HG03432 (cell line): ENCODE measurements at regions not wholly inside any gene's neighbourhood (a gene's known extent, or its start where the extent isn't known, plus 50 kb on each side); places are given as distances from the start of the nearest gene placed in this dataset.

Experiments
- ATAC-seq: cut with Tn5 transposase; IDR thresholded peaks from one replicate; pipeline ENCODE4 v1.9.1; 2021; ENCODE audit warnings: mild to moderate bottlenecking, moderate library complexity; ENCODE audit not compliant: unreplicated experiment

DNA sequence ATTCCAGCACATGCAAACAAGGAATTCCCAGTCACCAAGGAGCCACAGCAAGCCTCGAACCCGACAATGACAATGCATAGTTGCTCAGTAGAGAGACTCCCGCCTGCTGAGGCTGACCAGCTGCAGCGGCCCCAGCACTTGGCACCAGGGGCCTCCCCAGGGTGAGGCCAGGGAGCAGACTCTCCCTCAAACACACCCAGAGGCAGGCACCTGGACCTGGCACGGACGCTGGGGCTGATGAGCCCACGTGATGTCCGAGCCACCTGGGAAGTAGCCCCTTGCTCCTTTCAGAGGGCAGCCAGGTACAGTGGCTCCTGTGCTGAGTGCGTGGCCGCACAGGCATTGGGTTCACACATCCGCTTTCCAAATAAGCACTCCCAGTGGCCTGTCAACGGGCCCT, 315.9 kb upstream of the TGFBR2 start:
- ATAC-seq: no peak

DNA sequence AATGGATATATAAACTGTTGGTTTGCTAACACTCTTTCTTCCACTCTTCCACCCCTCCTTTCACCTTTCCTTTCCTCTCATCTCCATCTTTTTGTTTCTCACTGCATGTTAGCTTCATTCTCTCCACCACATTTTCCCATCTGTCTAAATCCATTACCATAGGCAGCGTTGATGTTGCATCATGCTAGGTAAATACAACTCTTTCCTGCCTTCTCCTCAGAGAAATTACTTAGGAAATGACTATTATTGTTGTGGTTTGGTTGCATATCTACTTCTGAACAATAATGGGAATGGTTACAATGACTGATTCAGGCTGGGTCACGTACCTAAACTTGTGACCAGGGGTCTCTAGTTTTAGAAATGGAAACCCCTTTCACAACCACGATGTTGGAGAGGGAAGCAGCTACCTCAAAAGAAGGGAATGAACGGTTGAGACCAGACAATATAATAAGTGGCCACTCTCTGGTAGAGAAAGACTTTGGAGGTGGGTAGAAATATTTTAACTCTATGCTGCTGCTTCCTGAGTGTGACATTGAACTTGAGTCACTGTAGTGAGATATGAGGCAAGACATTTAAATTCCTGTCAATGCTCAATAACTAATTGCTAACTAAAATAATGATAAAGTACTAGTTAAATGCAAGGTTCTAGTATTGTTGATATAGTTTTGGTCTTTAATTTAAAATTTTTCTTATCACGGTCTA, 314.1 kb upstream of the TGFBR2 start:
- no peak for ATAC-seq

DNA sequence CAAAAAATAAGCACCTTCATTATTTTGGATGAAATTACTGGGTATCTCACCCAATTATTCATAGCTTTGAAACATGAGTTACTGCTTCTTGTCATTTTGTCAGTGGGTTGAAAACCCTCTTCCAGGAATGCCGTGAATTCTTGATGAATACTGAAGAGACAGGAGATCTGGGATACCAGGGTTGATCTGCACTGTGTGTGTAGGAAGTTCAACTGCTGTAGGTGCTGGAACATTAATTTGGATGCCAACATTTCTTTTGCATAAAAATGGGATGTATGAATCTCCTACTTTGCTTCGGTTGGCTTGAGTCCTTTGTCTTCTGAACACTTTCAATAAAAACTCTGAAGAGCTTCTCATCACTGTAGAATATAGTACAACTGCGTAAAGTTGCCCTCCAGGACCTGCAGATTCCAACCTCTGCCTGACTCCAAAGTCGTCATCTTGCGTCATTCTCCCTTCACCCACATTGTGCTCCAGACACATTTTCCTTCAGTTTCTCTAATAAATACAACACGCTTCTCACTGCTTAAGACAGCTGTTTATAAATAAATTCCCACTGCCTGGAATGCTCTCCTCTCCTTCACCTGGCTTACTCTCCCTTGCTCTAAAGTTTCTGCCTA, 312.7 kb upstream of the TGFBR2 start:
- no peak for ATAC-seq

DNA sequence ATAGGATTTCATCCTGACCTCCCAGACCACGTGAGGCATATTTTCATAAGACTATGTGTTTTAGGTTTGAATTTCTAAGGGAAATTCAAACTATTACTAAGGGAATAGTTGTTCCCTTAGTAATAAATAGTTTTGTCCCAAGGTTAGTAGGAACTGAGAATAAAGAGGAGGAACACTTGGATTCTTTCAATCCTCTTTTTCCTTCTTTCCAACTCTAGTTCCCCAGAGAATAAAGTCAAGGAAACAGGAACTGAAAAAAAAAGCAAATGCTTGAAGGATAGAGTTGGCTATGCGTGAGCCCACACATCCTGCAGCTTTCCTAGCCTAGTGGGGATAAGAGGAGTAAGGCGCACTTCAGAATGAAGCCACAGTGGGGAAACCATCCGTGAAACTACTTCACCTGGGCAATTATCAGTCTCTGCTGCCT, 312.1 kb upstream of the TGFBR2 start:
- no peak for ATAC-seq

DNA sequence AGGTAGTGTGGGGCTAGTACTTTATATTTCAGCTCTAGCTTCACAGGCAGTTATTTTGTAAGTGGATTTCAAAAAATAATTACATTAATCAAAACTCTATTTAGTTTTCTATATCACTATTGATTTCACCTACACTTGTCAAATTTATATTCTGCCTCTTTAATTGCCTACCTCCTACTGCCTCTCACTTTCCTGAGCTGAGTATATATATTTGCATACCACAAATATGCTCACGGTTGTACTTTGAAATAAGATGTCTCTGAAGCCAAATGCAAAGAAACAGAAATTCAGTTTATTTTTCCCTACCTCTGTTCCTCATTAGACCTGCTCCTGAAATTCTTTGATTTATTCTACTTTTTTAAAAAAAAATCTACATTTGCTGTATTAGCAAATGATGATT, 309.3 kb upstream of the TGFBR2 start:
- no peak for ATAC-seq

DNA sequence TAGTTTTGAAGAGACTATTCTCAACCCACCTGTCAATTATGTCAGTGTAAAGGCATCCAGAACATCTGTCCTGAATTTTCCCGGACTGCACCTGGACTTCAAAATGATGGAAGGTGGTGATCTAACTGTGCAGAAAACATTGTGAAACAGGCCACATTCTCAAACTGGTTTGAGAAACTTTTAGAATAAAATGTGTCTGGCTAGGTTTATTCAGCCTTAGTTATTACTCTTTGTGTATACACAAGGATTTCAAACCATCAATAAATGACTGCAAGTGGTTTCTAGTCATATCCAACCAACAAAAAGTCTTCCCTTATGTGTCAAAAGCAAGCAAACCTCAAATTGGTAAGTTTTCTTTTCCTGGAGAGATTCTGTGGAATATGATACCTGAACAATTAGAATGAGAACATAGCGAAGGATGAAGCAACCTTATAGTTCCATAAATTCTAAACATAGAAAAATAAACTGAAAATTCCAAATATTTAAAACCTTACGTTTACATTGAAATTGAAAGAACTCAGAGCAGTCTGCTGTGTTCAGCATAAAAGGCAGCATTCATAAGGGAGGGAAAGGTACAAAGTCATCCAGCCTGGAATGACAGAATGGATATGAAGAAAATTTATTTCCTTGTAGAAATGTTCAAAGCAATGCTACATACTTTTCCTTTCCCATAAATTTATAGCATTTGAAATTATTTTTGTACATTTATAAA, 306.6 kb upstream of the TGFBR2 start:
- ATAC-seq: no peak

DNA sequence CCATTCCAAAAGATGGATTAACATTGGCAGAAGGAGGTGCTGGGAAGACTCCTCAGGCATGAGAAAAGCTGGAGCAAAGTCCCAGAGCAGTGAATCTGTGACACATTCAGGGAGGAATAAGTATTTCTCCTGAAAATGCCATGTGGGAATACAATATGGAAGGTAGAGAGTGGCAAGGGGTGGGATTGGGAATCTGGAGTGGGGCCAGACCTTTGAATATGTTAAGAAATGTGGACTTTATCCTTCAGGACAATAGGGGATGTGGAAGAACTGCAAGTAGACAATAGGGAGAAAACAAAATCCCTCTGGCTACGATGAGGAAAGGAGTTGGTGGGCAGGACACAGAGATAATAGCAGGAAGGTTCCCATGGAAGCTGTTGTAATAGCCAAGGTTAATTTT, 305.6 kb upstream of the TGFBR2 start:
- no peak for ATAC-seq

DNA sequence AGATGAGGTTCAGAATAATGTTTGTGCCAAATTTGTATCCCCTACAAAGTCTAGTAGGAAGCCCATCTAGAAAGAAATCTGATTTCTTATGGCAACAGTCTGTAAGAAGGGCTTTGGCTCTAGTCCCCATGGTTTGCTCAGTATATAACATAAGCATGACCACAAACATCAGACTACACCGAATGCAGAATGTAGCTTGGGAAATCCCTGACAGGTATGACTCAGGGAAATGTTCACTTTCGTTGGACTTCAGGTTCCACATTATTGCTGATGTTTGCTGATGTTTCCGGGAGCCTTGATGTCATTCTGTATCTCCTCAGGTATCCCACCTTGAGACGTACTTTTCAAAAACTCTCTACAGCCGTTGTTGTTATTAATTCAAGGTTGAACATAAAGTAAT, 304.4 kb upstream of the TGFBR2 start:
- ATAC-seq: peak; percentile 69

DNA sequence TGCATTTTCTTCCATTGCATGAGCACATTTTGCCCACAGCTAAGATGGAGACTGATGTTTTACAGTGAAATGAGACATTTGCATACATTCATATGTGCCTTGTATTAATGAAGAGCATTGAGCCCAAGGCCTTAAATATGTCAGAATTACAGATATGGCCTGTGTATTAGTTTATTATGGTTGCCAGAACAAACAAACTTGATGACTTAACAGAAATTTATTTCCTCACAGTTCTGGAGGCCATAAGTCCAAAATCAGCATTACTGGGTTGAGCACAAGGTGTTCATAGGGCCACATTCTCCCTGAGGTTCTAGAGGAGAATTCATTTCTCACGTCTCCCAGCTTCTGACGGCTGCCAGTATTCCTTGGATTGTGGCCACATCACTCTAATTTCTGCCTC, 302.6 kb upstream of the TGFBR2 start:
- ATAC-seq: no peak

DNA sequence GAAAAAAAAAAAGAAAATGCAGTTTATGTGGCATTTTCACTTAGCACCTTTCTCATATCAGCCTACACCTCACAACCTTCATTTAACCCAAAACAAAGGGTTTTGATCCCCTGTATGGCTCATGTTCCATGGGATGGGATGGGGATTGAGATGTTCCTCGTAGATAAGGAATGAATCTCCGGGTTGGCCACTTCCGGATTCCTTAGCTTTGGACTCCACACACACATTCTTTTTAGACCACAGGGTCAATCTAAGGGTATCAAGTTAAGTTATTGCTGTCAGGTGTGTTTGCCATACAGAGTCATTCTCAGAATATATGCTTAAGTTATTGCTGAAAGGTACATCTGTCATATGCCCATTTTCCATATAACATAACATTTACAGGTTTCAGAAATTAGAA, 301.4 kb upstream of the TGFBR2 start:
- ATAC-seq: no peak

DNA sequence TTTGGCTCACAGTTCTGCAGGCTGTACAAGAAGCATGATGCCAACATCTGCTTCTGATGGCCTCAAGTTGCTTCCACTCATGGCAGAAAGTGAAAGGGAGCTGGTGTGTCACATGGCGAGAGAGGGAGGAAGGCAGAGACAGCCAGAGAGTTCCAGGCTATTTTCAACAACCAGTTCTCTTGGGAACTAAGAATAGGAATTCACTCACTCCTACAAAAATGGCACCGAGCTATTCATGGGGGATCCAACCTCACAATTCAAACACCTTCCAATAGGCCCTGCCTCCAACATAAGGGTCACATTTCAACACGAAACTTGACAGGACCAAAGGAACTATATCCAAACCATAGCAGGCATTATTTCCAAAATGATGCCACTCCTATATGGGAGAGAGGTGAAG, 299.5 kb upstream of the TGFBR2 start:
- no peak for ATAC-seq

DNA sequence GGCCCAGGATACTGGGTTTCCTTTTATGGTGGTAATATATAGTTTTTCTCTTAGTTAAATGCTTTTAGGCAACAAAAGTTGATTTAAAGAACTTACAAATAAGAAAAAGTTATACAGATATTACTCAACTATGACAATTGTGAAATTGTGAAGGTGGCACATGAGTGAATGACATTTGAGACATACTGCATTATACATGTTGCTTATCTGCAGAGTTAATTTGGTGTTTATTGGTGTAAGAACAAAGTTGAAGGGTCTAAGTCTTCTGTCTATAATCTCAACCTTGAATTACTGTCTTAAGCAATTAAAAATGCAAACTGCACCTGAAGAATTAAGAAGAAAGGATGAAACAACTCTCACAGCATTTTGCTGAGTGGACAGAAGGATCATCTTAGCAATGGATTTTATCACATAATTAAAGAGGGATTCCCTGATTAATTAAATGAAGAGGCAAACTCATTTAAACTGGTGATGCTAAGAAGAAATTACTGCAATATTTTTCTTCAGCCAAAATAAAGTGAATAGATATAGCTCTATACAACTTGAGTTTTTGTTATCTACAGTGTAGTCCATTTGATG, 298.9 kb upstream of the TGFBR2 start:
- ATAC-seq: no peak

DNA sequence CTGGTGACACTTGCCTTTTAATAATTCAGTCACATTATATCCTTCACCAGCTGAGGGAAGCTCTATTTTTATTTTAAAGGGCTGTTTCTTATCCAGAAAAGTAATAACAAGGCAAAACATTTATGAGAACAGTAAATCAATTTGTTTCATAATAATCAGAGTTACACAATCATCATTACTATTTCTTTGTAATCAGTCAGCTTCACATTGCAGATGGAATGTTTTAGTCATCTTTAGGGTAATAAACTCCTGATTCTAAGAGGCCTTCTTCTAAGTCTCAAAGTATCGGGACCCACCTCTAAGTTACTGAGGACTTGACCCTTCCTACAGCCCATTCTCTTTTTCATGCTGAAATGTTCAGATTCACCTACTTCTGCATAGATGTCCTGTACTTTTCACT, 298.3 kb upstream of the TGFBR2 start:
- no peak for ATAC-seq

DNA sequence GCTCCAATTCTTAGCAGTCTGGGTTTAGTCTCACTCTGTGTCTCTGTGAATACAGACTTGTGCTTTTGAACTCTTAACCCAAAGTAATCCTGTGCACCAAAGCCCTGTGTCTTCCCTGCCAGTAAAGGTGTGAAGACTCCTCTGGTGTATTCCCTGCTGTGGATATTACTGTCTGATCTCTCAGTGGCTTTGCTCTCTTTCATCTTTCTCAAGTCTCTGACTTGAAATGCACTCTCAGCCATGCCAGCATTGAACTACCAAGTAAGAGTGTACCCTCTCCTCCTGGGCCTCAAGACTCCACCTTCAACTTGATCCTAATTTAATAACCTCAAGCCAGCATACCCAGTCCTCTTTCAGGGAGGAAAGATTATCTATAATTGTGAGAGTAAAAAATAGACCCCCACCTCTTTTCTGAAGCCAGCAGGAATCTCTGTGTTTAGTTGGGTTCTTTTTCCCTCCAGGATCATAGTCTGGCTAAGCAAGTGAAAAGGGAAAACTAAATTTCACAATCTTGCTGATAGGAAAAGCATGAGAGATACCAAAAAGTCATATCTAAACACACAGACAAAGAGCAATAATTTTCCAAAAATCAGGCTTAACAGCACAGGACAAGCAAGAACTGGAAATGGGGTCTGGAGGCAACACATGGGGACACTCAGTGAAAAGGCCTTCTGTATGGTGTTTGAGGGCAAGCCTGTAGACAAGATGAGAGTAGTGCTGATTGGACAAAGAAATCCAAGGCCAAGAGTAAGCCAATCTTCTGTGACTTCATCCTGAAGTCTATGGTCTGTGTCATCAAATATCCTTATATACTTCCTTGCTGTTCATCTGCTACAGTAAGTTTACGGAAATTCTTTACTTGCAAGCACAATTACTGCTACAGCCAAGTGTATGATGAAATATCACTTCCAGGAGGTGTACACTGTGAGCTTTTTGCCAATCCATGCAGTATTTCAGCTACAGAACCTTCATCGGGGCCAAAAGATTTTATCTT, 296.1 kb upstream of the TGFBR2 start:
- no peak for ATAC-seq

DNA sequence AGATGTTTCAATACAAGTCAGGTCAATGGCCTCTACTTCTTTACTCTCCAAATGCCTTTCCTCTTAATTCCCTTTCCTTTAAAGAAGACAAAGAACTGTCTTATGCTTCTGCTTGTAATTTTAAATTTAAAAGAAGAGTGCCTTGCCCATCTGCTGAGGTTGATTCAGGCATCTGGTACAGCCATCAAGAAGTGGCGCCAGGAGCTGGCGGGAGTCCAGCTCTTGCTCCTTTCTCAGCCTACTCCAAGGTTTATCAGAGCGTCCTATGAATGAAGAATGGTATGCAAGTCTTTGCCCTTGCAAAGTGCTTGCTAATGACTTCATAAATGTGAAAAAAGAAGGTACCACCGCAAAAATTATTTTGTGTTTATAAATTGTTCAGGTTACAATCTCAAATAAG, 294.6 kb upstream of the TGFBR2 start:
- no peak for ATAC-seq

DNA sequence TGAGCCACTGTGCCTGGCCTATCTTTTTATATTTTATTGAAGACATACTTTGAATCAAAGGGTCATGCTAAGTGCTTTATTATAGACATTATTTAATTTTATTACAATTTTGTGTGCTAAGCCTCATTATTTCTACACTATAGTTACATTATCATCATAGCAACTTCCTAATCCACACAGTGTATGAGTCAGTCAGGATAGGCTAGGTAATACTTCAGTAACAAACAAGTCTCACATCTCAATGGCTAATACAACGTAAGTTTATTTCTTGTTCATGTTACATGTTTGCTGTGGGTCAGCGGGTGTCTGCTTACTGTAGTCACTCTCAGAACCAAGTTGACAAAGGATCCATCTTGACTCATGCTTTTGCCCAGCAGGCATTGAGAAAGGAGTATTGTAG, 292.6 kb upstream of the TGFBR2 start:
- ATAC-seq: no peak

DNA sequence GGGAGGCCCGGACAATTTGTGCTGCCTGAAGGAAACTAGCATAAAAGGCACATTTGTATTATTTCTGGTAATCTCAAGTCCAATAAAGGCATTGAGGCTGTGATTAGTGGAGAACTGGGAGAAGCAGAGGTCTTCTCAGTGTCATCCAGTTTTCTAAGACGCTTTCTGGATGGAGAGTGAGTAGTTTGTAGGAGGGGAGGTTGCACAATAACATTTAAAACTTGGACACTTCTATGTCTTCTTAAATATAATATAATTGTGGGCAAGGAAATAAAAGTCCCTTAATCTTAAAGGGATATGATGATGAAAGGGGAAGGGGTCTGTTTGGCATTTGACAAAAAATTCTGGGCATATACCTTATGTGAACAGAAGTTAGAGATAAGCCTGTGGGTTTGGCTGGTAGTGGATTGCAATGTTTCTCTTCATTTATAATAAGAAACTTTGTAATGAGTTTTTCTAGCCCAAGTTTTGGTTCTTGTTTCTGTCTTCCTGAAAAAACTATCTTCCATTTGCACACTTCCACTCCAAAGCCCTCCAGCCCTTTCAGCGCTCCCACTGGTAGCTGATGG, 291.6 kb upstream of the TGFBR2 start:
- ATAC-seq: no peak

DNA sequence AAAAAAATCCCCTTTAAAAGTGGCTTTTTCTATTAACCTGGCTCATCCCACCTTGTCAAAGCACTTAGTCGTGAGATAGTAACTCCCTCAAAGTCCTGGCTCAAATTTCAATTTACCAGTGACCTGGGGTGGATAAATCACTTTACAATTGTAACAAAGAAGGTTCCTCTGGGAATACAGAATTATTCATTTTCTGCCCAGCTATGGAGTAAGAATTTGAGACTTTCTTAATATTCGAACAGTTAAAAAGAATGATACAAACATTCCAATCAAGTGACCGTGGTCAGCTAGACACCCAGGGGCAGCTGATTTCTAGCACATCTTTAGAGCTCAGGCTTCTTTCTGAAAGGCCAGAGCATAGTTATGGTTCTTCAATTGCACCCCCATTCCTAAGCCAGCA, 291.0 kb upstream of the TGFBR2 start:
- ATAC-seq: no peak

DNA sequence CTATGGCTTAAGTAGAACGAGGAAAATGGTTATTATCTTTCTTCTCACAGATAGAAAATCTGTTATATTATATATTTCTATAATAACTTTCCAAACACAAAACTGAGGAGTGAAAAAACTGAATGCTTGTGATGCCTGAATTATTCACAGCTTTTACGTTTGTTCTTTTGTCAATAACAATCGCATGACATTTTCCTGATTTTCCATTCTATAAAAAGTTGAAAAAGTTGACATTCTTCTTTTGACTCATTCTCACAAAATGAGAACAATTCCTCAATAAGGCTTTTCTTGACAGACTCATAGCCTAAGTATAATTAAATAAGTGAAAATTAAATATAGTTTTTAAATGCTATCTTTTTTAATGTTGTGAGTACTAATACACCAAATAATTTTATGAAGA, 288.8 kb upstream of the TGFBR2 start:
- no peak for ATAC-seq

DNA sequence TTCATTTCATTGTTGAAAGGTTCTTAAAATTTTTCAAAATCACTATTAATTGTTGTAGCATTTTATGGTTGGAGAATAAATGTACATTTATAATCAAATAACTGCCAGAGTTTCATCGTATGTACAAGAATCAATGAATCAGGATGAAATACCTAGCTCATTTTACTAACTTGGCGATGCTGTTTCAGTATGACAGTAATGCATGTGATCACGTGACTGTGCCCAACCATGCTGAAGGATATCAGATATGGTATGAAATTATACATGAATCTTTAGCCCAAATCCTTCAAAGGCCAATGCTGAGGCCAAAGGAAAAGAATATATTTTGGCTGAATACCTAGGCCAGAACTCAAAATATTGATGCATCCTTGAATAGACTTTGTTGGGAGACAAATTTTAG, 288.3 kb upstream of the TGFBR2 start:
- no peak for ATAC-seq
